HCT116 (cell line): ENCODE measurements at regions not wholly inside any gene's neighbourhood (a gene's known extent, or its start where the extent isn't known, plus 50 kb on each side); places are given as distances from the start of the nearest gene placed in this dataset.

Experiments
- ATAC-seq: fragments of 200-7000 bp; cut with Tn5 transposase; 2 replicates; pipeline ENCODE4 v1.9.1; 2020; ENCODE audit warnings: mild to moderate bottlenecking, moderate library complexity
- BruUV-seq: library from RNA; stranded (reverse); fragments of 400-500 nt; replicated peaks from 2 replicates; lab custom pipeline; 2021; lab: Mats Ljungman, UMichigan
- CTCF ChIA-PET: fragments of 300-600 bp; sonication (Branson Sonifier 250); formaldehyde crosslinking; loops from one replicate; lab custom pipeline; 2021; ENCODE audit warnings: antibody characterized with exemption; lab: Charles Lee
- POLR2A ChIA-PET: fragments of 300-600, 350-600 bp; sonication (Branson Sonifier 250); formaldehyde crosslinking; loops from one replicate; lab custom pipeline; 2021; ENCODE audit warnings: antibody characterized with exemption; lab: Charles Lee
- RAD21 ChIA-PET, 2 experiments: fragments of 300-600 bp; sonication (Branson Sonifier 250); formaldehyde crosslinking; loops; one replicate each; lab custom pipeline; 2023; ENCODE audit warnings: low total read pairs in 2 of 2; ENCODE audit not compliant: uncharacterized antibody in 2 of 2, unreplicated experiment in 2 of 2, low non-redundant PET in 1 of 2; lab: Charles Lee
- DNase-seq: peaks from one replicate; pipeline ENCODE4 v3.0.0-alpha.2; 2010; ENCODE audit warnings: low read depth, low spot score
- H2AFZ ChIP-seq: fragments of 200-600 bp; shearing (Covaris generic), sonication (generic); 2 replicates; pipeline ENCODE4 v1.6.1; 2017; ENCODE audit warnings: low read depth, mixed run types, mixed read lengths, antibody characterized with exemption, low read length; ENCODE audit not compliant: poor library complexity, severe bottlenecking
- H3K27ac ChIP-seq: 2 replicates; pipeline ENCODE4 v1.5.1; 2012; ENCODE audit warnings: low read depth, low read length
- H3K27me3 ChIP-seq: fragments of 200-600 bp; sonication (generic); 2 replicates; pipeline ENCODE4 v1.6.1; 2016; ENCODE audit warnings: mixed run types, low read length, mixed read lengths; ENCODE audit not compliant: insufficient read depth
- H3K36me3 ChIP-seq, 2 experiments: fragments of 200-500 bp in 1 of 2; fragments of 200-600 bp in 1 of 2; sonication (Bioruptor generic) in 1 of 2; sonication (generic) in 1 of 2; 2 replicates each; pipeline versions ENCODE4 v1.5.1 to v1.6.1; 2014 to 2016; ENCODE audit warnings: low read length in 2 of 2, inconsistent platforms in 1 of 2, mixed read lengths in 1 of 2, mixed run types in 1 of 2; ENCODE audit not compliant: insufficient read depth in 2 of 2, control insufficient read depth in 1 of 2
- H3K4me1 ChIP-seq, 2 experiments: fragments of 200-600 bp in 1 of 2; sonication (generic) in 1 of 2; 2 replicates each; pipeline versions ENCODE4 v1.5.1 to v1.6.1; 2012 to 2017; ENCODE audit warnings: low read length in 2 of 2, inconsistent platforms in 1 of 2, mild to moderate bottlenecking in 1 of 2, mixed read lengths in 1 of 2, mixed run types in 1 of 2, moderate library complexity in 1 of 2; ENCODE audit not compliant: insufficient read depth in 2 of 2, control insufficient read depth in 1 of 2
- H3K4me2 ChIP-seq: fragments of 200-600 bp; sonication (generic); 2 replicates; pipeline ENCODE4 v1.6.1; 2017; ENCODE audit warnings: mixed run types, low read length, mixed read lengths
- H3K4me3 ChIP-seq, 2 experiments: fragments of 200-600 bp in 1 of 2; sonication (generic) in 1 of 2; replicated peaks in 1 of 2; 2 replicates each; pipeline ENCODE4 v1.5.1; 2011 to 2016; ENCODE audit warnings: low read length in 2 of 2, control low read depth in 1 of 2, low read depth in 1 of 2, mild to moderate bottlenecking in 1 of 2, mixed read lengths in 1 of 2, mixed run types in 1 of 2
- H3K79me2 ChIP-seq: fragments of 200-600 bp; sonication (generic); 2 replicates; pipeline ENCODE4 v1.6.1; 2017; ENCODE audit warnings: mild to moderate bottlenecking, mixed run types, low read length, moderate library complexity, mixed read lengths; ENCODE audit not compliant: insufficient read depth
- H3K9ac ChIP-seq: fragments of 200-600 bp; sonication (generic); 2 replicates; pipeline ENCODE4 v1.6.1; 2016; ENCODE audit warnings: low read length, mixed read lengths
- H3K9me2 ChIP-seq: fragments of 200-600 bp; sonication (generic), shearing (Covaris generic); 2 replicates; pipeline ENCODE4 v1.6.1; 2017; ENCODE audit warnings: mixed run types, mild to moderate bottlenecking, moderate library complexity; ENCODE audit not compliant: insufficient read depth
- H3K9me3 ChIP-seq, 2 experiments: fragments of 200-500 bp in 1 of 2; fragments of 200-600 bp in 1 of 2; sonication (Bioruptor generic) in 1 of 2; sonication (generic) in 1 of 2; 2 replicates each; pipeline ENCODE4 v1.6.1; 2014 to 2017; ENCODE audit warnings: low read length in 2 of 2, mixed read lengths in 2 of 2, inconsistent platforms in 1 of 2, low read depth in 1 of 2, mild to moderate bottlenecking in 1 of 2, mixed run types in 1 of 2, moderate library complexity in 1 of 2; ENCODE audit not compliant: control insufficient read depth in 1 of 2, insufficient read depth in 1 of 2
- H4K20me1 ChIP-seq: fragments of 200-600 bp; sonication (generic), shearing (Covaris generic); 2 replicates; pipeline ENCODE4 v1.6.1; 2017; ENCODE audit warnings: mixed run types, mild to moderate bottlenecking, moderate library complexity; ENCODE audit not compliant: insufficient read depth
- CBX3 ChIP-seq: IDR thresholded peaks from 2 replicates; pipeline ENCODE4 v1.6.1; 2012; ENCODE audit warnings: low read depth
- CTCF ChIP-seq, 3 experiments: fragments of 200-600 bp in 1 of 3; sonication (generic) in 1 of 3; IDR thresholded peaks in 2 of 3; conservative IDR thresholded peaks in 1 of 3; 2 replicates each; pipeline ENCODE4 v1.5.1; 2012 to 2017; ENCODE audit warnings: low read depth in 2 of 3, low read length in 2 of 3, antibody characterized with exemption in 1 of 3, borderline replicate concordance in 1 of 3, control low read depth in 1 of 3, mild to moderate bottlenecking in 1 of 3, mixed read lengths in 1 of 3, mixed run types in 1 of 3, moderate library complexity in 1 of 3; ENCODE audit not compliant: insufficient read depth in 1 of 3
- FOSL1 ChIP-seq: IDR thresholded peaks from 2 replicates; pipeline ENCODE4 v1.6.1; 2012; ENCODE audit warnings: low read depth
- JUND ChIP-seq: IDR thresholded peaks from 2 replicates; pipeline ENCODE4 v1.6.1; 2012
- MAX ChIP-seq: IDR thresholded peaks from 2 replicates; pipeline ENCODE4 v1.6.1; 2012
- POLR2A ChIP-seq: IDR thresholded peaks from 2 replicates; pipeline ENCODE4 v1.7.0; 2011; ENCODE audit warnings: borderline replicate concordance; ENCODE audit not compliant: insufficient read depth, insufficient read length; ENCODE audit errors: extremely low read depth
- POLR2AphosphoS5 ChIP-seq: IDR thresholded peaks from 2 replicates; pipeline ENCODE4 v1.6.1; 2011; ENCODE audit warnings: mild to moderate bottlenecking, low read depth, low read length, moderate library complexity
- RAD21 ChIP-seq: IDR thresholded peaks from 2 replicates; pipeline ENCODE4 v1.6.1; 2012; ENCODE audit warnings: low read depth, mild to moderate bottlenecking
- SIN3A ChIP-seq: IDR thresholded peaks from 2 replicates; pipeline ENCODE4 v1.6.1; 2012; ENCODE audit warnings: low read depth
- SRF ChIP-seq: IDR thresholded peaks from 2 replicates; pipeline ENCODE4 v1.6.1; 2012; ENCODE audit warnings: low read depth
- YY1 ChIP-seq: IDR thresholded peaks from 2 replicates; pipeline ENCODE4 v1.6.1; 2011; ENCODE audit warnings: low read length, low read depth, moderate library complexity, mild to moderate bottlenecking; ENCODE audit not compliant: insufficient replicate concordance; ENCODE audit errors: extremely low read depth
- ZFX ChIP-seq: fragments of 450-650 bp; IDR thresholded peaks from 2 replicates; pipeline ENCODE4 v1.6.1; 2017
- ZNF274 ChIP-seq: fragments of 200-500 bp; sonication (Bioruptor generic); IDR thresholded peaks from 2 replicates; pipeline ENCODE4 v1.6.1; 2014; ENCODE audit warnings: mild to moderate bottlenecking, low read depth, low read length, inconsistent platforms
- intact Hi-C: fragments of 100-400 bp; cut with micrococcal nuclease; formaldehyde crosslinking; loops from 2 replicates; pipeline ENCODE4 v1.10.0; 2022
- TF ChIP-seq, protein P1 (sequence below): IDR thresholded peaks from 2 replicates; pipeline ENCODE4 v1.6.1; 2012

GRCh38 chr12:116423094-116423493 is 136.1 kb upstream of the MAP1LC3B2 start:
- DNase-seq (no peak), ATAC-seq (no peak)
- peaks cover 23 to 39% of the 10 kb centered on the region in 2 experiments for H3K4me1 ChIP-seq
- H3K9me3 ChIP-seq: peaks cover 0 to 9% of the 10 kb centered on the region in 2 experiments; a peak in 1 of 4 replicates
- ChIA-PET CTCF (no interaction called here), POLR2A (no interaction called here), RAD21 (no interaction called here)
- intact Hi-C loops: no loop called here
- peak overlapping the region; percentile 8 for H2AFZ ChIP-seq
- H3K4me2 ChIP-seq: no peak overlapping the region
- no peak overlapping the region for H3K9ac ChIP-seq
- no peak overlapping the region for H3K27ac ChIP-seq
- no peaks in the 10 kb centered on the region for H3K79me2 ChIP-seq
- H3K9me2 ChIP-seq: no peaks in the 10 kb centered on the region
- H4K20me1 ChIP-seq: no peaks in the 10 kb centered on the region
- no TSS peak for BruUV-seq
- no peaks in the 10 kb centered on the region for H3K36me3 ChIP-seq
- no peak overlapping the region for H3K4me3 ChIP-seq
- H3K27me3 ChIP-seq: no peaks in the 10 kb centered on the region
- TF ChIP-seq SIN3A (no peak), YY1 (no peak), FOSL1 (no peak), CBX3 (no peak), CTCF (IDR thresholded peaks at IDR 0.05 in 2 of 3, conservative IDR thresholded peaks at IDR 0.05 in 1 of 3; ENCODE audit: borderline replicate concordance in 1 of 3, insufficient read depth in 1 of 3, low read depth in 2 of 3, low read length in 2 of 3) (no peak), SRF (no peak), MAX (no peak), ZNF274 (no peak), POLR2A (no peak), ZFX (no peak), JUND (no peak), POLR2AphosphoS5 (no peak), RAD21 (no peak)
- TF ChIP-seq, protein P1, sequence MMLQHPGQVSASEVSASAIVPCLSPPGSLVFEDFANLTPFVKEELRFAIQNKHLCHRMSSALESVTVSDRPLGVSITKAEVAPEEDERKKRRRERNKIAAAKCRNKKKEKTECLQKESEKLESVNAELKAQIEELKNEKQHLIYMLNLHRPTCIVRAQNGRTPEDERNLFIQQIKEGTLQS: no peak
